GM18909 (cell line): ENCODE measurements at regions not wholly inside any gene's neighbourhood (a gene's known extent, or its start where the extent isn't known, plus 50 kb on each side); places are given as distances from the start of the nearest gene placed in this dataset.
"Not testable (repeated sequence)": the region's sequence is repeated elsewhere in the genome, so short reads cannot be mapped to it uniquely, and the experiment has no call there.

Source experiments
- ATAC-seq: cut with Tn5 transposase; IDR thresholded peaks from one replicate; pipeline ENCODE4 v1.9.1; 2021; ENCODE audit warnings: mild to moderate bottlenecking; ENCODE audit not compliant: unreplicated experiment, poor library complexity

DNA sequence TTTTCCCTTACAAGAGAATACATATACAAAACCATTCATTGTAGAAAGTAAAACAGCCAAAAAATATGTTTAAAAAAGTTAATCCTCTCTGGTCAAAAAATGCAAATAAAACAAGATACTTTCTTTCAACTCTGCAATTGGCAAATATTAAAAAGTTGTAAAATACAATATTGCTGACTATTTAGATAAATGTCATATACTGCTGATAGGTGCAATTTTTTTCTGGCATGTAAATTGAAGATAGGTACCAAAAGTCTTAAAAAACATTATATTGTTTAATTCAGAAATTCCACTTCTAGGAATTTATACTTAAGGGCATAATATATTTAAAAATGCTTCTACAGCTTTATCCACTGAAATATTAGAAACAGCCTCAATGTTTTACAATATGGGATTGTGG, 66.4 kb upstream of the TLL1 start:
- ATAC-seq = no peak

DNA sequence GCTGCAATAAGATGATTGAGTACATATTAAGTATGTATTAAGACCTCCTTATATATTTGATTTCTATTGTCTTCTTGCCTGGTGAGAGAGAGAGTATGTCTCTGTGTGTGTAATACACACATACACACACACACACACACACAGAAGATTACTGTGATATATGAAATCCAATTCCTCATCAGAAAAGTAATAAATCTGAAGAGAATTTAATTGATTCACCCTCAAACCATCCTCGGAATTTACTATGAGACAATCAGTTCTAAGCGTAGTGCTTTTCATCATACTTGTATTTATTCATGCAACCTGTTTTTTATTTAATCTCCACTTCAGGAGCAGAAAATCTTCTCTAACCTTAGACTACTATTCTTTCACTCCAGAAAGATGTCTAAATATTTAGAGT, 62.3 kb upstream of the TLL1 start:
- ATAC-seq = no peak

DNA sequence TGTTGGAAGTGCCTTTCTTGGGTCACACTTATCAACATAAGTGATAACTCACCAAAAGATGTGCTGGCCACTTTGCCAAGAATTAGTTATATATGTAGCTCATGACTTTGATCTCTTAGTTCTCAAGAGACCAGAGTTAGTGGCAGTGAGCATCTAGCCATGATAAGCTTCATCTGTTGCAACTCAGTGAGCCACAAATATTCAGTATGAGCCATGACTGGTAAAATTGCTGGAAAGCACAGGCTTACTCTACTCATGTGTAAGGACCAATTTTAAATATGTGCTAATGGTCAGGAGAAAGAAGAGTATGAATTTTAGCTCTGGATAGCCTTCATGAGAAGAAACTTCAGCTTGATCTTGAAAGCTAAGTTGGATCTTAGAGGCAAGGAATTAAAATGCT, 59.4 kb upstream of the TLL1 start:
- no peak for ATAC-seq

DNA sequence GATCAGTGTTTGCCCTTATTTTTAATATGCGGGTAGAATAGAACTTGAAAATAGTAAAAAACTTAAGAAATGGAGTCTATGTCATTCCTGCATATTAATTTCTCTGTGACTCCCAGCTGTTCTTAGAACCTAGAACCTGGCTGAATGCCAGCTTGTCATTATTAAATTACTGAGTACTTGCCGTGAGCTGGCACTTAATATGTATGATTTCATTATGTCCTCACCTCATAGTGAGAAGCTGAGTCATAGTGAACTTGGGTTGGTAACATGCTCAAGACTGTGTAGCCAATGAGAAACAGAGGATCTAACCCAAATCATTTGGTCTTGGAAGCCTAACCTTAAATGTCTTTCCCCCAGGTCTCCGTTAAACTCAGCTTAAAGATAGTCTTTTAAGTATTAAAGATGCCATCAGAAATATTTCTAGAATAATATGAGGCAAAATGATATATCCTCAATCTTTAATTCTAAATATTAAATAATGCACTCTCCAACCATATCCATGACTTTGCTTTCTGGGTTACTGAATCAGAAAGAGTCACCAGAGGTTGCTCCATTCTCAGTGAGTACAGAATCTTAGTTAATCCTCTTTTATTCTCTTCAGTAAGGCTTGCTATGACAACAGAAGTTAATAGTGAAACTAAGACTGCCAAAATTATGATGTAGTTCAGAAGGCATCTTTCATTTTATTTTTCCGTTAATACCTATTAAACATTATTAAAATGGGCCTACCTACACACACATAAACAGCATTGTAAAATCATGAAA, 58.6 kb upstream of the TLL1 start:
- ATAC-seq = no peak

DNA sequence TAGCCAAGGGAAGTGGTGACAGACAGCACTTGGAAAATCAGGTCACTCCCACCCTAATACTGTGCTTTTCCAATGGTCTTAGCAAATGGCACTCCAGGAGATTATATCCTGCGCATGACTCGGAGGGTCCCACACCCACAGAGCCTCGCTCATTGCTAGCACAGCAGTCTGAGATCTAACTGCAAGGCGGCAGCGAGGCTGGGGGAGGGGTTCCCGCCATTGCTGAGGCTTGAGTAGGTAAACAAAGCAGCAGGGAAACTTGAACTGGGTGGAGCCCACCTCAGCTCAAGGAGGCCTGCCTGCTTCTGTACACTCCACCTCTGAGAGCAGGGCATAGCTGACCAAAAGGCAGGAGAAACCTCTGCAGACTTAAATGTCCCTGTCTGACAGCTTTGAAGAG, 53.9 kb upstream of the TLL1 start:
- ATAC-seq = not testable (repeated sequence)
